Ectodermal cell (in vitro differentiated cells): ENCODE measurements at regions not wholly inside any gene's neighbourhood (a gene's known extent, or its start where the extent isn't known, plus 50 kb on each side); places are given as distances from the start of the nearest gene placed in this dataset.

Source experiments
- H3K27ac ChIP-seq: 2 replicates; pipeline ENCODE4 v1.7.0; 2013; ENCODE audit warnings: mild to moderate bottlenecking, low read depth, low read length; ENCODE audit not compliant: insufficient read depth, poor library complexity, severe bottlenecking
- H3K27me3 ChIP-seq: 2 replicates; pipeline ENCODE4 v1.7.0; 2013; ENCODE audit warnings: mild to moderate bottlenecking, low read length; ENCODE audit not compliant: insufficient read depth, control insufficient read depth, poor library complexity, severe bottlenecking
- H3K36me3 ChIP-seq: one replicate; pipeline ENCODE4 v1.7.0; 2013; ENCODE audit warnings: low read length; ENCODE audit not compliant: control insufficient read depth, insufficient read depth
- H3K4me1 ChIP-seq: one replicate; pipeline ENCODE4 v1.7.0; 2013; ENCODE audit warnings: low read length; ENCODE audit not compliant: control insufficient read depth, insufficient read depth
- H3K4me3 ChIP-seq: 2 replicates; pipeline ENCODE4 v1.7.0; 2013; ENCODE audit warnings: low read depth, low read length, control low read depth; ENCODE audit not compliant: insufficient read depth
- H3K9me3 ChIP-seq: 2 replicates; pipeline ENCODE4 v1.7.0; 2013; ENCODE audit warnings: mild to moderate bottlenecking, low read length, moderate library complexity; ENCODE audit not compliant: control insufficient read depth
- WGBS, 2 experiments: methylation state at CpG; one replicate each; pipeline ENCODE4 v1.1.7; 2013; ENCODE audit warnings: missing lambda C conversion rate in 2 of 2; 5-methylcytosine and 5-hydroxymethylcytosine counted together

DNA sequence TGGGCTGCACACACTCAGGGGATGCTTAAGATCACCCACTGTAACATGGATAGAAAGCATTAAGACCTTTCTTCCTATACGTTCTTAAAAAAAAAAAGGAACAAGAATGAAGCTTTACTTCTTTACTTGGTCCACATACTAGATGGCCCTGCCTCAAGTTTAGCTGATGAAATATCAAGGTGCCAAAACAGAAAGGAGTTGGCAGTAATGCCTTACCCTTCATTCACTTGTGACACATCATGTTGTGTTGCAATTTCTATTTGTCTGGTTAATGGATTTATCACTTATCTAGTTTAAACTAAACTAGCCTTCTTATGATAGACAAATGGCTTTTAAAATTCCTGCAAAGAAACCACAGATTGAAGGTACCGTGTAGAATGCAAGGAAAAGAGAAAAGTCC is 720.3 kb downstream of the CCSER2 start:
- Histone ChIP-seq H3K27me3 (no peaks in the 10 kb centered on the region), H3K36me3 (no peaks in the 10 kb centered on the region), H3K4me3 (no peak overlapping the region), H3K9me3 (no peaks in the 10 kb centered on the region), H3K27ac (no peak overlapping the region), H3K4me1 (no peaks in the 10 kb centered on the region)
- WGBS, 2 experiments, result 88 to 96% methylated on average over 2 of the region's 2 CpGs

DNA sequence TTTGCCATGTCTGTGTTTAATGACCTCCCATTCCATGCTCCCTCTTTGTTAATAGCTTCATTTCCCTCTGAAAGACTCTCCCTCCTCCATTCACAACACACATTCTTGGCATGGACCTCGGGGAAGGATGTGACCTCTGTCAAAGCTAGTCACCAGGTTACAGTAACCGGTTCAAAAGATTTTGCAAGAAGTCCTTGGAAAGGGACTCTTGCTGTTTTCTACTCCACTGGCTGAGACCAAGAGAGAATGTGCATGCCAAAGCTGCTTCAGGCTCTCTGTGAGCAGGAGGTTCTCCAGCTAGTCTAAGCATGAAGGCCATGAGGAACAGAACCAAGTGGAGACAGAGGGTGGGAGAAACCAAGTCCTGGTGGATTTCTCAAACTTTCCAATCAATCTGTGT is 732.6 kb downstream of the CCSER2 start:
- Histone ChIP-seq H3K4me1 (no peaks in the 10 kb centered on the region), H3K4me3 (no peak overlapping the region), H3K36me3 (no peaks in the 10 kb centered on the region), H3K27ac (no peak overlapping the region), H3K9me3 (peaks cover 2% of the 10 kb centered on the region), H3K27me3 (no peaks in the 10 kb centered on the region)
- 66 to 68% methylated on average over 2 of the region's 2 CpGs for WGBS, 2 experiments

DNA sequence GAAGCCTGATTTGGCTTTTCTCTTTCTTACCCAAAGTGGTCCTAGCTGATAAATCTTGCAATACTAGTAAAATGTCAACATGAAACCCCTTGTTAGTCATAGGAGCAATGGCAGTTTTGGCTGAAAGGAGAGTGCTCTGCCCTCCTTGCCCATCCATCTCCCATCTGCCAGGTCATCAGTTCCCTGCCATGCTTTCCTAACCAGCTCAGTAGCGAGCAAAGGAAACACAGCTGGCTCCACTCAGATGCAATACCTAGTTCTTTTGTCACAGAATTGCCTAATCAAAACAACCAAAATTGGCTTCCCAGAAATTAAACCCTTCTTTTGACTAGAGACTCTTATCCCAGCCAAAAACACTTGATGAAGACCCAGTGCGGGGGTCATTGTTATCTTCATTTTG is 733.0 kb downstream of the CCSER2 start:
- H3K9me3 ChIP-seq, result no peaks in the 10 kb centered on the region
- no peaks in the 10 kb centered on the region for H3K27me3 ChIP-seq
- no peaks in the 10 kb centered on the region for H3K4me1 ChIP-seq
- WGBS, 2 experiments, result 91 to 92% methylated on average over 2 of the region's 2 CpGs
- no peaks in the 10 kb centered on the region for H3K36me3 ChIP-seq
- H3K4me3 ChIP-seq, result no peak overlapping the region
- no peak overlapping the region for H3K27ac ChIP-seq

DNA sequence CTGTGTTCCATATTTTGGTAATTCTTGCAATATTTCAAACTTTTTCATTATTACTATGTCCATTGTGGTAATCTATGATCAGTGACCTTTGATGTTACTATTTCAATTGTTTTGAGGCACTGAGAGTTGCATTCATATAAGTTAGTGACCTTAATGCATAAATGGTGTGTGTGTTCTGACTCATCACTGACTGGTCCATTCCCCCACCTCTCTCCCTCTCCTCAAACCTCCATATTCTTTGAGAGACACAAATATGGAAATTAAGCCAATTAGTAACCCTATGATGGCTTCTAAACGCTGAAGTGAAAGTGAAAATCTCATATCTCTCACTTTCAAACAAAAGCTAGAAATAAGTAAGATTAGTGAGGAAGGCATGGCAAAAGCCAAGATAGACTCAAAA is 739.6 kb downstream of the CCSER2 start:
- Histone ChIP-seq H3K4me1 (no peaks in the 10 kb centered on the region), H3K36me3 (no peaks in the 10 kb centered on the region), H3K9me3 (no peaks in the 10 kb centered on the region), H3K4me3 (no peak overlapping the region), H3K27me3 (no peaks in the 10 kb centered on the region), H3K27ac (no peak overlapping the region)
- WGBS, 2 experiments, result 100% methylated on average over 1 of the region's 1 CpG; no CpG with 5 or more reads in 1 of the 2 experiments

DNA sequence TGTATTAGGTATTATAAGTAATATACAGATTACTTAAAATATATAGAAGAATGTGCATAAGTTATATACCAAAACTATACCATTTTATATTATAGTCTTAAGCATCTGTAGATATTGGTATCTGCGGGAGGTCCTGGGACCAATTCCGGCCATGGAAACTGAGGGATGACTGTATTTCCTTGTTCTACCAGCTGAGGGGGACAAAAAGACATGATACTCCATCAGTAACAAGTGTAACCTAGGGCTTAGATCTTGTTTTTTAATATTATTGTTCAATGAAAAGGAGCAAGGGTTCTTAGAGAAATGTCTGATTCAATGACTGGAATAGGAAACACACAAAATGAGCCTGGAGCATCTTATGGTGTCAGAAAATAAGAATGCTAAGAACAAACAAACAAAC is 752.5 kb downstream of the CCSER2 start:
- Histone ChIP-seq H3K27me3 (no peaks in the 10 kb centered on the region), H3K4me3 (no peak overlapping the region), H3K4me1 (no peaks in the 10 kb centered on the region), H3K27ac (no peak overlapping the region), H3K36me3 (no peaks in the 10 kb centered on the region), H3K9me3 (no peaks in the 10 kb centered on the region)
- 92 to 94% methylated on average over 2 of the region's 2 CpGs for WGBS, 2 experiments

DNA sequence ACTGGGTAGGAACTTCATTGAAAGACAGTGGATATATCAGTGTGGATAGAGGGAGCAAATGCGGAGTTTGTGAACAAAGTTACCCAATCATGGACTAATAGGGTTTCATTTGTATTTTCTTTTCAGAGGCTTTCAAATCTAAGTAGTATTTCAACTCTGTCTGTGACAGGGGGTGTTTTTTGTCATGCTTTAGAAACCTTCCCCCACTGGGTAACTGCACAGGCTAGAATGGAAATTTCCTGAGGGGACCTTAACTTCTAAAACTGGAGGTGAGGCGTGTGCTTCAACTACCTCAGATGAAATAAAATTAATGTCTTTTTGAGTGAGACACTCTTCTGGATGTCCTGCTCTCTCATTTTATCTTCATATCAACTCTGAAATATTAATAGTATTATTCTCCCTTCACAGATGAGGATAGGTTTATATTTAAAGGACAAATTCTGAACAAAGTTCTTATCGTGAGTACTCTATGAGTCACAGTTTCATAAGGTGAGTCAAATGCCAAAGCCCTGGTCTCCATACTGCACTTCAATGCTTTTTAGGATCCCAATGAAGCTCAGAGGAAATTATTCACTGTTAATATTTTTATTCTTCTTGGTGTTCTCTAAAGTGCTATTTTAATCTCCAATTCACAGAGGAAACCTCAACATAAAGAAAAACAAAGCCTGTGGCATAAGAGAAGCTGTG is 770.6 kb downstream of the CCSER2 start:
- H3K36me3 ChIP-seq, result no peaks in the 10 kb centered on the region
- H3K9me3 ChIP-seq, result no peaks in the 10 kb centered on the region
- H3K27ac ChIP-seq, result no peak overlapping the region
- 97% methylated on average over 3 of the region's 3 CpGs for WGBS, 2 experiments
- H3K4me3 ChIP-seq, result no peak overlapping the region
- H3K4me1 ChIP-seq, result no peaks in the 10 kb centered on the region
- H3K27me3 ChIP-seq, result no peaks in the 10 kb centered on the region

DNA sequence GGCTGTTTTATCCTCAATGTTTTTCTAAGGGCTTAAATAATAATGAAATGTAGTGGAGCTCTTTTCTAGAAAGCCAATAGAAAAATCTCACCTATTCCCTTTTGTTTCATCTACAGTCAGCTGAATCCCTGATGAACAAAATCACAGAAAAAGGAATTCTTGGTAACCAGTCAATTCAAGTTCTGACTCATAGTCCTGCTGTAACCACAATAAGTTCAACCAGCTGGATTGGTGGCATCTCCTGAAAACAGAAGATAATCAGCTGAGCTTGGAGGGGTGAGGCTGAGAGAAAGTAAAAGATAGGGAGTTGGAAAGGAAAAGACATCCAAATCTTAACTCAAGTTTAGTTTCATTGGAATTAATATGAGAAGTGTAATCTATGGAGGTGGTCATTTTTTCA is 772.1 kb downstream of the CCSER2 start:
- H3K9me3 ChIP-seq, result no peaks in the 10 kb centered on the region
- H3K4me1 ChIP-seq, result no peaks in the 10 kb centered on the region
- no peaks in the 10 kb centered on the region for H3K36me3 ChIP-seq
- H3K4me3 ChIP-seq, result no peak overlapping the region
- no peak overlapping the region for H3K27ac ChIP-seq
- H3K27me3 ChIP-seq, result no peaks in the 10 kb centered on the region

DNA sequence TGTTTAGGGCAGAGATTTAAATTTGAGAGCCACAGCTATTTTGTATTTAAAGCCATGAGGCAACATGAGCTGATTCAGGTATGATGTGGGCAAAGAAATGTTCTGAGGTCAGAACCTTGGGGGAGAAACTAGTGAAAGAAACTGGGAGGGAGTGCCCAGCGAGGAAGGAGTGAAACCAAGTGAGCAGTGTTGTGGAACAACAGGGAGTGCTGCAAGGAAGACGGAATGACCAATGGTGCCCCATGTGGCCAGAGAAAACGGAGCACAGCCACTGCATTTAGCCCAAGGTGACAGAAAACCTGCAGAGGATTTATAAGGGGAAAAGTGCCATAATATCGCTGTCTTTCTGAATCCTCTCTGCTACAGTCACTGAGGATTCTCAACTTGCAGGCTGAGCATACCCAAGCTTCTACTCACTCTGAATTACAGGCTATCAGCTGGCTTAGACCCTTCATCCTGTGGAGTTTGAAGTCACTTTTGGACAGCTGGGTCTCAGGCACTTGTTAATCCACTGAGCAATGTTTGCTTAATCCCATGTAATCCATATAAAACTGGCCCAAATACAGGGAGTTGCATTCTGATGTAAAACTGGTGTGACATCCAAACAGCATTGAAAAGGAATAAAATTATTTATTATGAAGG is 777.3 kb downstream of the CCSER2 start:
- Histone ChIP-seq H3K4me3 (no peak overlapping the region), H3K36me3 (no peaks in the 10 kb centered on the region), H3K27ac (no peak overlapping the region), H3K27me3 (no peaks in the 10 kb centered on the region), H3K9me3 (no peaks in the 10 kb centered on the region), H3K4me1 (no peaks in the 10 kb centered on the region)
- 48 to 54% methylated on average over 4 of the region's 4 CpGs for WGBS, 2 experiments

DNA sequence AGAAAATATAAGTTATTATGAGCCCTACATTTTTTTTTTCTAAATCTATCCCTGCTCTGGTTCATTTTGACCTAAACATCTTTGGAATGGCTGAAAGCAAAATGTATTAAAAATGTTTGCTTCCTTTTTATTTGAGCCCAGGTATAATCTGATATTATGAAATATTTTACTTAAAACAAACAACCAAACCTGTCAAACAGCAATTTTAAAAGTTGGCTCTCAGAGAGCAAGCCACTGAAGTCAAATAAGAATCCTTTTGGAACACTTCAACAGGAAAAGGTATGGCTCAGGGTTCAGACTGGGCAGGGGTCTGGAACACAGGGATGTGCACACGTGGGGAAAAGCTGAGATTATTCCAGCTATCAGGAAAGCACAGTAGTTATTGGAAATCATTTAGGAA is 782.9 kb downstream of the CCSER2 start:
- WGBS, 2 experiments, result 81 to 89% methylated on average over 1 of the region's 1 CpG
- Histone ChIP-seq H3K9me3 (no peaks in the 10 kb centered on the region), H3K27ac (no peak overlapping the region), H3K4me3 (no peak overlapping the region), H3K27me3 (no peaks in the 10 kb centered on the region), H3K36me3 (no peaks in the 10 kb centered on the region), H3K4me1 (no peaks in the 10 kb centered on the region)

DNA sequence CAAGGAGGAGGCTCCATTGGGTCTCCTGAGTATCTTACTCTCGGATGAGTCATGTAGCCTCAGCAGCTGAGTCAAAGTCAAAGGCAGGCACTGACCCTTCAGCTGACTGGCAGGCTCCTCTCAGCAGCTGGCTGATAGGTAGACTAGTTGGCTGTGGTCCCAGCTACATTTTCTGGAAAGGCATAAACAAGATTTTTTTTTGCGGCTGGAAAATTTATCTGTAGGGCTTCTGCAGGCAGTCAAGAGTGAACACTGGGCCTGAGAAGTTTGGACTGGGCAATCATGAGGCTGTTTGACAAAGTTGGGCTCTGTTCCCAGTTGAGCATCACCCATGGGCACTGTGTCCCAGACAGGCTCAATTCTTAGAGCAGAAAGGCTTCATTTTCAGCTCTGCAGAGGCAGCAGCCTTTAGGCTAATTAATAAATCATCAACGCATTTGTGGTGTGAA is 796.2 kb downstream of the CCSER2 start:
- WGBS, 2 experiments, result 90 to 98% methylated on average over 3 of the region's 3 CpGs
- Histone ChIP-seq H3K27ac (no peak overlapping the region), H3K27me3 (no peaks in the 10 kb centered on the region), H3K9me3 (no peaks in the 10 kb centered on the region), H3K4me1 (no peaks in the 10 kb centered on the region), H3K36me3 (no peaks in the 10 kb centered on the region), H3K4me3 (no peak overlapping the region)
